ENCODE measurements at regions not wholly inside any gene's neighbourhood (a gene's known extent, or its start where the extent isn't known, plus 50 kb on each side); places are given as distances from the start of the nearest gene placed in this dataset.

GRCh38 chr11:98056945-98057344, 963.8 kb upstream of the CNTN5 start:
- 0% methylated on average over 1 of the region's 1 CpG for WGBS (ENCODE audit: missing lambda C conversion rate)
- POLR2A ChIA-PET = no interaction called here
- TF ChIP-seq PBX3 (IDR thresholded peaks at IDR 0.05) (no peak), MAFK (IDR thresholded peaks at IDR 0.05; ENCODE audit: partially characterized antibody) (no peak), MYC (IDR thresholded peaks at IDR 0.05; ENCODE audit: borderline replicate concordance, low read length) (no peak), ELK1 (IDR thresholded peaks at IDR 0.05; ENCODE audit: low read depth, low read length) (no peak), HES2 (IDR thresholded peaks at IDR 0.05) (no peak), EP300 (IDR thresholded peaks at IDR 0.05) (no peak), CBX2 (IDR thresholded peaks at IDR 0.05; ENCODE audit: borderline replicate concordance, low read depth) (no peak), ZC3H11A (IDR thresholded peaks at IDR 0.05) (no peak), CHD2 (IDR thresholded peaks at IDR 0.05; ENCODE audit: low read length, partially characterized antibody) (no peak), USF2 (IDR thresholded peaks at IDR 0.05) (no peak), HEYL (CRISPR knock-in tag; IDR thresholded peaks at IDR 0.05) (no peak), RCOR1 (IDR thresholded peaks at IDR 0.05; ENCODE audit: low read depth, low read length) (no peak), TFCP2L1 (CRISPR knock-in tag; IDR thresholded peaks at IDR 0.05) (no peak), CTCF (IDR thresholded peaks at IDR 0.05) (no peak), RNF2 (IDR thresholded peaks at IDR 0.05; ENCODE audit: borderline replicate concordance, low read depth) (no peak), ATOH8 (CRISPR knock-in tag; IDR thresholded peaks at IDR 0.05; ENCODE audit: low read depth) (no peak), MAX (IDR thresholded peaks at IDR 0.05) (no peak), SMC3 (IDR thresholded peaks at IDR 0.05) (no peak)
- Histone ChIP-seq H3K4me2 (no peak overlapping the region), H3K4me3 (no peak overlapping the region), H3K27ac (no peak overlapping the region), H3K4me1 (no peaks in the 10 kb centered on the region), H3K9me3 (no peaks in the 10 kb centered on the region; the same call in 2 of the 3 replicates)
- DNase-seq (ENCODE audit: low read depth in 1 of 2, low spot score in 1 of 2) (no peak), ATAC-seq (no peak), FAIRE-seq (no peak)
- CTCF ChIA-PET = no interaction called here

GRCh38 chr11:98059488-98059887, 961.3 kb upstream of the CNTN5 start:
- no peak overlapping the region for H3K27ac ChIP-seq
- 30% methylated on average over 7 of the region's 7 CpGs for WGBS (ENCODE audit: missing lambda C conversion rate)
- no peak overlapping the region for H3K4me3 ChIP-seq
- CTCF ChIA-PET = no interaction called here
- ATAC-seq (no peak), DNase-seq (ENCODE audit: low read depth in 1 of 2, low spot score in 1 of 2) (no peak), FAIRE-seq (no peak)
- no peaks in the 10 kb centered on the region for H3K4me1 ChIP-seq
- no peaks in the 10 kb centered on the region; the same call in 2 of the 3 replicates for H3K9me3 ChIP-seq
- no peak overlapping the region for H3K4me2 ChIP-seq
- POLR2A ChIA-PET = no interaction called here
- TF ChIP-seq FOSB (CRISPR knock-in tag; IDR thresholded peaks at IDR 0.05) (no peak), KDM1A (IDR thresholded peaks at IDR 0.05; ENCODE audit: low read depth) (no peak), HOXA7 (CRISPR knock-in tag; IDR thresholded peaks at IDR 0.05) (no peak), FOSL2 (IDR thresholded peaks at IDR 0.05) (no peak), FOSL2 (CRISPR knock-in tag; IDR thresholded peaks at IDR 0.05) (no peak), ATOH8 (CRISPR knock-in tag; IDR thresholded peaks at IDR 0.05; ENCODE audit: low read depth) (no peak), HES2 (IDR thresholded peaks at IDR 0.05) (no peak), FOXS1 (CRISPR knock-in tag; IDR thresholded peaks at IDR 0.05) (no peak), HOXB5 (CRISPR knock-in tag; IDR thresholded peaks at IDR 0.05) (no peak), POLR2AphosphoS2 (conservative IDR thresholded peaks at IDR 0.05; ENCODE audit: low read length) (no peak), MAFK (IDR thresholded peaks at IDR 0.05; ENCODE audit: partially characterized antibody) (no peak), REST (IDR thresholded peaks at IDR 0.05) (no peak), ZC3H11A (IDR thresholded peaks at IDR 0.05) (no peak), POLR2A (IDR thresholded peaks at IDR 0.05; ENCODE audit: low read length) (no peak)

Measured in A549 (cell line).